ENCODE measurements at regions not wholly inside any gene's neighbourhood (a gene's known extent, or its start where the extent isn't known, plus 50 kb on each side); places are given as distances from the start of the nearest gene placed in this dataset.

DNA sequence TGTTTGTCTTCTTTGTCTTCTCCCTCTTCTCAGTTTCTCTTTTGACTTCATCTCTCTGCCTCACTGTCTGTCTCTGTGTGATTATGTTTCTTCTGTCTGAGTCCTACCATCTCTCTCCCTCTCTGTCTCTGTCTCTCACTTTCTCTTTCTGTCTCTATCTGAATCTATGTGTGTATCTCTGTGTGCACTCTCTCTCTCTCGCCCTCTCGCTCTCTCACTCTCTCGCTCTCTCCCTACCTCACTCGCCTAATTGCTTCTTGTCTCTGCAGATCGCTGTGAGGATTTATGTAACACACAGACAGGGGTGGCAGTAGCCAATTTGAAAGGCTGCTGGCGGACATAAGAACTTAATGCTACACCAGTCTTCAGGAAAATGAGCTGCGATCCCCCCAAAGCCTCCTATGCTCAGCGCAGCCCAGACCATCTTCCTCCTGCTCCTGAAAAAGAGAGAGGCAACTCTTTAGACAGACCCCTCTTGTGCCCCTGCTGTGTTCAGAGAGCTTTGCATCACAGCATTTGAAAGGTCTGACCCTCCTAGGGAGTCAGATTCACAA is 140.9 kb downstream of the CCT6B start (continued):
- TF ChIP-seq, protein P1, sequence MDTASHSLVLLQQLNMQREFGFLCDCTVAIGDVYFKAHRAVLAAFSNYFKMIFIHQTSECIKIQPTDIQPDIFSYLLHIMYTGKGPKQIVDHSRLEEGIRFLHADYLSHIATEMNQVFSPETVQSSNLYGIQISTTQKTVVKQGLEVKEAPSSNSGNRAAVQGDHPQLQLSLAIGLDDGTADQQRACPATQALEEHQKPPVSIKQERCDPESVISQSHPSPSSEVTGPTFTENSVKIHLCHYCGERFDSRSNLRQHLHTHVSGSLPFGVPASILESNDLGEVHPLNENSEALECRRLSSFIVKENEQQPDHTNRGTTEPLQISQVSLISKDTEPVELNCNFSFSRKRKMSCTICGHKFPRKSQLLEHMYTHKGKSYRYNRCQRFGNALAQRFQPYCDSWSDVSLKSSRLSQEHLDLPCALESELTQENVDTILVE (CRISPR knock-in tag; IDR thresholded peaks at IDR 0.05), result no peak
- TF ChIP-seq TCF12 (IDR thresholded peaks at IDR 0.05) (no peak), TCF12 (CRISPR knock-in tag; IDR thresholded peaks at IDR 0.05) (no peak), POLR2A (IDR thresholded peaks at IDR 0.05; ENCODE audit: insufficient read depth in 1 of 2, low read depth in 2 of 2, low read length in 2 of 2) (no peak), YY1 (IDR thresholded peaks at IDR 0.05; ENCODE audit: insufficient read depth, insufficient replicate concordance, low read depth, low read length) (no peak), ZNF530 (CRISPR knock-in tag; IDR thresholded peaks at IDR 0.05; ENCODE audit: low read depth) (no peak), SMYD3 (CRISPR knock-in tag; IDR thresholded peaks at IDR 0.05) (no peak), FOXK2 (IDR thresholded peaks at IDR 0.05) (no peak), ZNF878 (CRISPR knock-in tag; IDR thresholded peaks at IDR 0.05) (no peak), LCORL (IDR thresholded peaks at IDR 0.05) (no peak), LCORL (CRISPR knock-in tag; IDR thresholded peaks at IDR 0.05) (no peak), ZNF101 (CRISPR knock-in tag; IDR thresholded peaks at IDR 0.05; ENCODE audit: borderline replicate concordance, low read depth) (no peak)
- TF ChIP-seq, protein P2, sequence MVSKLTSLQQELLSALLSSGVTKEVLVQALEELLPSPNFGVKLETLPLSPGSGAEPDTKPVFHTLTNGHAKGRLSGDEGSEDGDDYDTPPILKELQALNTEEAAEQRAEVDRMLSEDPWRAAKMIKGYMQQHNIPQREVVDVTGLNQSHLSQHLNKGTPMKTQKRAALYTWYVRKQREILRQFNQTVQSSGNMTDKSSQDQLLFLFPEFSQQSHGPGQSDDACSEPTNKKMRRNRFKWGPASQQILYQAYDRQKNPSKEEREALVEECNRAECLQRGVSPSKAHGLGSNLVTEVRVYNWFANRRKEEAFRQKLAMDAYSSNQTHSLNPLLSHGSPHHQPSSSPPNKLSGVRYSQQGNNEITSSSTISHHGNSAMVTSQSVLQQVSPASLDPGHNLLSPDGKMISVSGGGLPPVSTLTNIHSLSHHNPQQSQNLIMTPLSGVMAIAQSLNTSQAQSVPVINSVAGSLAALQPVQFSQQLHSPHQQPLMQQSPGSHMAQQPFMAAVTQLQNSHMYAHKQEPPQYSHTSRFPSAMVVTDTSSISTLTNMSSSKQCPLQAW (CRISPR knock-in tag; IDR thresholded peaks at IDR 0.05), result no peak
- TF ChIP-seq, protein P3, sequence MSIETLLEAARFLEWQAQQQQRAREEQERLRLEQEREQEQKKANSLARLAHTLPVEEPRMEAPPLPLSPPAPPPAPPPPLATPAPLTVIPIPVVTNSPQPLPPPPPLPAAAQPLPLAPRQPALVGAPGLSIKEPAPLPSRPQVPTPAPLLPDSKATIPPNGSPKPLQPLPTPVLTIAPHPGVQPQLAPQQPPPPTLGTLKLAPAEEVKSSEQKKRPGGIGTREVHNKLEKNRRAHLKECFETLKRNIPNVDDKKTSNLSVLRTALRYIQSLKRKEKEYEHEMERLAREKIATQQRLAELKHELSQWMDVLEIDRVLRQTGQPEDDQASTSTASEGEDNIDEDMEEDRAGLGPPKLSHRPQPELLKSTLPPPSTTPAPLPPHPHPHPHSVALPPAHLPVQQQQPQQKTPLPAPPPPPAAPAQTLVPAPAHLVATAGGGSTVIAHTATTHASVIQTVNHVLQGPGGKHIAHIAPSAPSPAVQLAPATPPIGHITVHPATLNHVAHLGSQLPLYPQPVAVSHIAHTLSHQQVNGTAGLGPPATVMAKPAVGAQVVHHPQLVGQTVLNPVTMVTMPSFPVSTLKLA (IDR thresholded peaks at IDR 0.05), result no peak
- TF ChIP-seq, protein P4, sequence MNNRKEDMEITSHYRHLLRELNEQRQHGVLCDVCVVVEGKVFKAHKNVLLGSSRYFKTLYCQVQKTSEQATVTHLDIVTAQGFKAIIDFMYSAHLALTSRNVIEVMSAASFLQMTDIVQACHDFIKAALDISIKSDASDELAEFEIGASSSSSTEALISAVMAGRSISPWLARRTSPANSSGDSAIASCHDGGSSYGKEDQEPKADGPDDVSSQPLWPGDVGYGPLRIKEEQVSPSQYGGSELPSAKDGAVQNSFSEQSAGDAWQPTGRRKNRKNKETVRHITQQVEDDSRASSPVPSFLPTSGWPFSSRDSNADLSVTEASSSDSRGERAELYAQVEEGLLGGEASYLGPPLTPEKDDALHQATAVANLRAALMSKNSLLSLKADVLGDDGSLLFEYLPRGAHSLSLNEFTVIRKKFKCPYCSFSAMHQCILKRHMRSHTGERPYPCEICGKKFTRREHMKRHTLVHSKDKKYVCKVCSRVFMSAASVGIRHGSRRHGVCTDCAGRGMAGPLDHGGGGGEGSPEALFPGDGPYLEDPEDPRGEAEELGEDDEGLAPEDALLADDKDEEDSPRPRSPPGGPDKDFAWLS (CRISPR knock-in tag; IDR thresholded peaks at IDR 0.05; ENCODE audit: borderline replicate concordance), result no peak
